Colonic mucosa (tissue), 4 donors: ENCODE measurements at regions not wholly inside any gene's neighbourhood (a gene's known extent, or its start where the extent isn't known, plus 50 kb on each side); places are given as distances from the start of the nearest gene placed in this dataset.
"Not testable (repeated sequence)": the region's sequence is repeated elsewhere in the genome, so short reads cannot be mapped to it uniquely, and the experiment has no call there.

Experiments used
- DNase-seq: peaks from one replicate; pipeline ENCODE4 v3.0.0-alpha.2; 2020
- H3K27ac ChIP-seq: fragments of 200-600 bp; one replicate; pipeline ENCODE4 v1.8.0; 2021
- H3K27me3 ChIP-seq: fragments of 200-600 bp; one replicate; pipeline ENCODE4 v1.8.0; 2021
- H3K36me3 ChIP-seq: fragments of 200-600 bp; one replicate; pipeline ENCODE4 v1.8.0; 2021
- H3K4me1 ChIP-seq: fragments of 200-600 bp; one replicate; pipeline ENCODE4 v1.8.0; 2021; ENCODE audit warnings: mild to moderate bottlenecking
- H3K4me3 ChIP-seq: fragments of 200-600 bp; one replicate; pipeline ENCODE4 v1.8.0; 2021
- H3K9ac ChIP-seq, 2 donors: one replicate each; pipeline ENCODE4 v1.7.0; 2013; ENCODE audit warnings: control low read depth in 2 of 2, low read depth in 2 of 2, low read length in 2 of 2
- H3K9me3 ChIP-seq: fragments of 200-600 bp; one replicate; pipeline ENCODE4 v1.8.0; 2021
- intact Hi-C: fragments of 100-400 bp; cut with DNase I; formaldehyde crosslinking; loops from one replicate; pipeline ENCODE4 v1.14.1; 2022
- TF ChIP-seq, protein P1 (sequence below): fragments of 200-600 bp; IDR thresholded peaks from one replicate; pipeline ENCODE4 v1.8.0; 2022; ENCODE audit warnings: antibody characterized with exemption, mild to moderate bottlenecking
- donor health status: healthy.
- donor health status: DM: no; HTN: no; CAD: no.
- donor health status: DM: no; HTN: no; CAD: no.

DNA sequence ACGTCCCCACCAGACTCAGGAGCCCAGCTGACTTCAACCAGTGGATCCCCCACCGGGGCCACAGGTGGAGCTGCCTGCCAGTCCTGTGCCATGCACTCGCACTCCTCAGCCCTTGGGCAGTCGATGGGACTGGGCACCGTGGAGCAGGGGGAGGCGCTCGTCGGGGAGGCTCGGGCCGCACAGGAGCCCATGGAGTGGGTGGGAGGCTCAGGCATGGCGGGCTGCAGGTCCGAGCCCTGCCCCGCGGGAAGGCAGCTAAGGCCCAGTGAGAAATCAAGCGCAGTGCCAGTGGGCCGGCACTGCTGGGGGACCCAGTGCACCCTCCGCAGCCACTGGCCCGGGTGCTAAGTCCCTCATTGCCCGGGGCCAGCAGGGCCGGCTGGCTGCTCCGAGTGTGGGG, 52.3 kb upstream of the LRRC30 start:
- not testable (repeated sequence) for H3K4me3 ChIP-seq, H3K4me1 ChIP-seq, DNase-seq, H3K9ac ChIP-seq, H3K27me3 ChIP-seq, H3K27ac ChIP-seq, H3K36me3 ChIP-seq, H3K9me3 ChIP-seq
- intact Hi-C loops: loop anchor here (5.0 to 10.0 kb wide), 2 partner anchors 144 to 256 kb away; no protein-coding TSS in a partner anchor

DNA sequence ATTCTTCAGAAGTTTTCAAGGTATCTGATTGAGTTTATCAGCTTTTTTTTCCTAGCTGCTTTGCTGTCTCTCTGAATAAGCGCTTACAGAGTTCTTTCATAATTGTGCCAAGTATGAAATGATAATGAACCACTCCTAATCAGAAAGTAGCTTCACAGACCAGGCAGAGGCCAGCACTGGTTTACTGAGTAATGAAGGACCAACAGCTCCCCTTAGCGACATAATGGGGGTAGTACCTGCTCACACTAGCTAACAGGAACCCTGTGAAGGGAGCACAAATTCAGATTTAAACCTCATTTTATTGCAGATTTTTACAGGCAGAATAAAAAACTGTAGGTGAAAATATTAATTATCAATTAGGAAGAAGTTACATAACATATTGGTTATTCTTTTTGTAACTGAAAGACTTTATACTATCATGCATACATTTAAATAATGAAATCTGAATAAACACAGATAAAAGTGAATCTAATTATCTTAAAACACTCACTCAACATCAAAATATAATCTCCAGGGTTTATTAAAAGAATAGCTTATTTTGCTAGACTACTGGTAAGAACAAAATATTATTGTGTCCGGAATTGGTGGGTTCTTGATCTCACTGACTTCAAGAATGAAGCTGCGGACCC, 53.7 kb upstream of the LRRC30 start:
- no peaks in the 10 kb centered on the region for H3K27me3 ChIP-seq
- H3K27ac ChIP-seq: no peak overlapping the region
- H3K4me3 ChIP-seq: no peak overlapping the region
- H3K36me3 ChIP-seq: no peaks in the 10 kb centered on the region
- H3K9ac ChIP-seq: no peak overlapping the region
- intact Hi-C loops: loop anchor here (5.0 to 10.0 kb wide), 2 partner anchors 142 to 255 kb away; no protein-coding TSS in a partner anchor
- DNase-seq: no peak
- no peaks in the 10 kb centered on the region for H3K4me1 ChIP-seq
- TF ChIP-seq, protein P1, sequence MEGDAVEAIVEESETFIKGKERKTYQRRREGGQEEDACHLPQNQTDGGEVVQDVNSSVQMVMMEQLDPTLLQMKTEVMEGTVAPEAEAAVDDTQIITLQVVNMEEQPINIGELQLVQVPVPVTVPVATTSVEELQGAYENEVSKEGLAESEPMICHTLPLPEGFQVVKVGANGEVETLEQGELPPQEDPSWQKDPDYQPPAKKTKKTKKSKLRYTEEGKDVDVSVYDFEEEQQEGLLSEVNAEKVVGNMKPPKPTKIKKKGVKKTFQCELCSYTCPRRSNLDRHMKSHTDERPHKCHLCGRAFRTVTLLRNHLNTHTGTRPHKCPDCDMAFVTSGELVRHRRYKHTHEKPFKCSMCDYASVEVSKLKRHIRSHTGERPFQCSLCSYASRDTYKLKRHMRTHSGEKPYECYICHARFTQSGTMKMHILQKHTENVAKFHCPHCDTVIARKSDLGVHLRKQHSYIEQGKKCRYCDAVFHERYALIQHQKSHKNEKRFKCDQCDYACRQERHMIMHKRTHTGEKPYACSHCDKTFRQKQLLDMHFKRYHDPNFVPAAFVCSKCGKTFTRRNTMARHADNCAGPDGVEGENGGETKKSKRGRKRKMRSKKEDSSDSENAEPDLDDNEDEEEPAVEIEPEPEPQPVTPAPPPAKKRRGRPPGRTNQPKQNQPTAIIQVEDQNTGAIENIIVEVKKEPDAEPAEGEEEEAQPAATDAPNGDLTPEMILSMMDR: peak; percentile 52
- no peaks in the 10 kb centered on the region for H3K9me3 ChIP-seq

DNA sequence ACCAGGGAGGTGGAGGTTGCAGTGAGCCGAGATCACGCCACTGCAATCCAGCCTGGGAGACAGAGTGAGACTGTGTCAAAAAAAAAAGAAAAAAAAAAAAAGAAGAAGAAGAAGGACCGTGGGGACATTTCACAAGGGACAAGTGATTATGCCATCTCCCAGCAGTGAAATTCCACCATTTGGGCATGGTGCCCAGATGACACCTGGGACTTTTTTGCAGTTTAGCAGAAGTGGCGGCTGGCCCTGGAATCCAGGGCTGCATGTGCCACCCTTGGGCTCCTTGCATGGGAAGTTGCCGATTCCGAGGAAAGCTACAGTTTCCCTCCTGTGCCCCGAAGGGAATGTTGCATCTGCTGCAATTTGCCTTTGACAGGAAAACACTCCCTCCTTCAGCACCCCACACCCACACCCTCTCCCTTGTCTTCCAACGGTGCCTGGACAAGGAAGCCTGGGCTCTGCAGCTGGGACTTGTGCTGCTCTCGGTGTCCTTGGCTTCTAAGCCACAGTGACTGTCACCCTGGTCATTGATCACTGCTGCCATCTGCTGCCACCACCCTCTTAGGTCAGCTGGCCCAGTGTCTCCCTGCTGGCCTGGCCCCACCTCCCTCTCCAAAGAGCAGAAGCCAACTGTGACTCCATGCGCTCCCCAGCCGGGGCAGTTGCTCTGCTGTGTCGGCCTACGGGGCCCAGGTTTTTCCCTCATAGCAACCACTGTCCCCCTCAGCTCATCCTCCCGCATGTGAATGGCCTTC, 56.4 kb upstream of the LRRC30 start:
- intact Hi-C loops: loop anchor here (5.0 to 10.0 kb wide), 2 partner anchors 140 to 252 kb away; no protein-coding TSS in a partner anchor

DNA sequence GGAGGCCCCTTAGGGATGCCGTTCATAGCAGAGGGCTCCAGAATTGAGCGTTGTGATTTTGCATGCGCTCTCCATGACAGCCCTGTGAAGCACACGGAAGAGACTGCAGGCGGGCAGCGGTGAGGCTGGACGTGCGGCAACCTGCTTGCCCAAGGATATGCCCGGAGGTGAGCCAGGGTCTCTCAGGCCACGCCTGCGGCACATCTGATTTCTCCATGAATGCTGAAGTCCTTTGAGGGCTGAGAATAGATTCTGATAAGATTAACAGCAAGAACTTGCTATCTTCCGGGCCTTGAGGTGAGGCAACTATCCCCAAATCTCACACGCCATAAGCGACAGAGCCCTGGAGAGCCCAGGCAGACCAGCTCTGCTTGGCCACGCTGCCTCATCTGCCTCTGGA, 55.6 kb upstream of the LAMA1 start:
- Histone ChIP-seq H3K9me3 (no peaks in the 10 kb centered on the region), H3K36me3 (no peaks in the 10 kb centered on the region), H3K4me3 (no peak overlapping the region), H3K4me1 (no peaks in the 10 kb centered on the region), H3K27me3 (no peaks in the 10 kb centered on the region), H3K27ac (no peak overlapping the region), H3K9ac (no peak overlapping the region)
- intact Hi-C loops: loop anchor here (10.0 kb wide), 1 partner anchor 138 kb away; no protein-coding TSS in a partner anchor
- TF ChIP-seq, protein P1: no peak
- no peak for DNase-seq

More for the DNA sequence above, 56.4 kb upstream of the LRRC30 start:
- DNase-seq: no peak
- TF ChIP-seq, protein P1: no peak
- Histone ChIP-seq H3K36me3 (no peaks in the 10 kb centered on the region), H3K27me3 (no peaks in the 10 kb centered on the region), H3K9ac (no peak overlapping the region), H3K4me1 (no peaks in the 10 kb centered on the region), H3K4me3 (no peak overlapping the region), H3K27ac (no peak overlapping the region), H3K9me3 (no peaks in the 10 kb centered on the region)

DNA sequence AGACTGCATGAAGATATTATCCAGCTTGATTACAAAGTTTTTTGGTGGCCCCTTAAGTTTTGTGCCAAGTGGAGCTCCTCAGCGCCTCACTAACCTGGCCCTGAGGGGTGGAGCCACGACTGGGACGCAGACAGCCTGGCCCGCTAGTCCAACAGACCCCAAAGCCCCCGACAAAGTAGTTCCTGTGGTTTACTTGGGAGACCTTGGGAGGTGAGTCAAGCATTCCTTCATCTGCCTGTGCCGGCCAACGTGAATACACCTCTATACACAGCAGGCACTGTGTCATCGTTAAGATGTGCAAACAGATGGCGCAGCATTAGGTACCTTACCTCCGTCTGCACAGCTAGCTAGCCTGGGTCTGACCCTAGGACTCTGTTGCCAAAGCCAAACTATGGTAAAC, 55.0 kb upstream of the LAMA1 start:
- TF ChIP-seq, protein P1: no peak
- Histone ChIP-seq H3K36me3 (no peaks in the 10 kb centered on the region), H3K4me1 (no peaks in the 10 kb centered on the region), H3K9ac (no peak overlapping the region), H3K27ac (no peak overlapping the region), H3K9me3 (no peaks in the 10 kb centered on the region), H3K27me3 (no peaks in the 10 kb centered on the region), H3K4me3 (no peak overlapping the region)
- DNase-seq: no peak
- intact Hi-C loops: loop anchor here (10.0 kb wide), 1 partner anchor 138 kb away; no protein-coding TSS in a partner anchor

DNA sequence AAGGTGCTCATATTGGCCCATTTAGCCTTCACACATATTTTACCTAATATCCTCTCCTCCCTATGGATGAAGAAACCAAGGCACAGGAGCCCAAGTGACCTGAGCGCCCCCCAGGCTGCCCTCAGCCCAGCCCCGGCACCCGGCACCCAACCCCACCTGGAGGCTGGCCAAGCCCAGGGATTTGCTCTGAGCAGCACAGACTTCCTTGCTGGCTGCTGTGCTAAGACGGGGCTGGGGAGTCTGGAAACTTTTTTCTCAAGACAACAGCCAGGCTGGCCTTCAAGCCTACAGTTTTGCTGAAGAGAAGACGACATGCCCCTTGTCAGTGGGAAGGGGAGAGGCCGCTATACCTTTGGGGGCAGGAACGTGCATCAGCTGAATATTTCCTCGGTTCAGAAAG, 52.7 kb upstream of the LAMA1 start:
- DNase-seq: no peak
- TF ChIP-seq, protein P1: no peak
- Histone ChIP-seq H3K9me3 (no peaks in the 10 kb centered on the region), H3K4me1 (no peaks in the 10 kb centered on the region), H3K36me3 (no peaks in the 10 kb centered on the region), H3K4me3 (no peak overlapping the region), H3K27me3 (no peaks in the 10 kb centered on the region), H3K9ac (no peak overlapping the region), H3K27ac (no peak overlapping the region)
- intact Hi-C loops: loop anchor here (10.0 kb wide), 1 partner anchor 135 kb away; no protein-coding TSS in a partner anchor
